ENCODE measurements at regions not wholly inside any gene's neighbourhood (a gene's known extent, or its start where the extent isn't known, plus 50 kb on each side); places are given as distances from the start of the nearest gene placed in this dataset.
A peak's percentile ranks its signal among the peaks of the same experiment; 100 is the strongest.
"Not testable (repeated sequence)": the region's sequence is repeated elsewhere in the genome, so short reads cannot be mapped to it uniquely, and the experiment has no call there.

GRCh38 chr9:104195142-104195541 is 101.0 kb downstream of the SMC2 start:
- not testable (repeated sequence) for H3K27ac Mint-ChIP-seq (ENCODE audit: unreplicated experiment); H3K4me3 Mint-ChIP-seq (ENCODE audit: unreplicated experiment); H3K9me3 Mint-ChIP-seq (ENCODE audit: low read depth); DNase-seq (ENCODE audit: low spot score); H3K36me3 Mint-ChIP-seq (ENCODE audit: low read depth); H3K4me1 Mint-ChIP-seq (ENCODE audit: low read depth)
- H3K27me3 Mint-ChIP-seq (ENCODE audit: low read depth) = peaks cover 18% of the 10 kb centered on the region

- DNase-seq (ENCODE audit: low spot score) = peak; percentile 84
- Mint-ChIP-seq H3K27me3 (ENCODE audit: low read depth) (peaks cover 14% of the 10 kb centered on the region), H3K9me3 (ENCODE audit: low read depth) (peaks cover 3% of the 10 kb centered on the region), H3K4me3 (ENCODE audit: unreplicated experiment) (no peak overlapping the region), H3K4me1 (ENCODE audit: low read depth) (no peaks in the 10 kb centered on the region), H3K27ac (ENCODE audit: unreplicated experiment) (no peak overlapping the region), H3K36me3 (ENCODE audit: low read depth) (no peaks in the 10 kb centered on the region)
- TF ChIP-seq CTCF (IDR thresholded peaks at IDR 0.05) = no peak
These were observed 106.4 kb downstream of the SMC2 start for GRCh38 chr9:104200456-104200994.

GRCh38 chr9:104206766-104207165 is 112.7 kb downstream of the SMC2 start:
- Mint-ChIP-seq H3K4me3 (ENCODE audit: unreplicated experiment) (no peak overlapping the region), H3K27ac (ENCODE audit: unreplicated experiment) (no peak overlapping the region), H3K4me1 (ENCODE audit: low read depth) (no peaks in the 10 kb centered on the region), H3K36me3 (ENCODE audit: low read depth) (no peaks in the 10 kb centered on the region), H3K27me3 (ENCODE audit: low read depth) (peaks cover 13% of the 10 kb centered on the region), H3K9me3 (ENCODE audit: low read depth) (no peaks in the 10 kb centered on the region)
- no peak for TF ChIP-seq CTCF (IDR thresholded peaks at IDR 0.05)
- DNase-seq (ENCODE audit: low spot score) = no peak

GRCh38 chr9:104209387-104209786 is 115.3 kb downstream of the SMC2 start:
- no peak overlapping the region for H3K27ac Mint-ChIP-seq (ENCODE audit: unreplicated experiment)
- H3K27me3 Mint-ChIP-seq (ENCODE audit: low read depth) = peaks cover 14% of the 10 kb centered on the region
- TF ChIP-seq CTCF (IDR thresholded peaks at IDR 0.05) = no peak
- DNase-seq (ENCODE audit: low spot score) = no peak
- H3K4me1 Mint-ChIP-seq (ENCODE audit: low read depth) = no peaks in the 10 kb centered on the region
- no peaks in the 10 kb centered on the region for H3K9me3 Mint-ChIP-seq (ENCODE audit: low read depth)
- H3K4me3 Mint-ChIP-seq (ENCODE audit: unreplicated experiment) = no peak overlapping the region
- H3K36me3 Mint-ChIP-seq (ENCODE audit: low read depth) = no peaks in the 10 kb centered on the region

- H3K27me3 Mint-ChIP-seq (ENCODE audit: low read depth) = peaks cover 11% of the 10 kb centered on the region
- H3K27ac Mint-ChIP-seq (ENCODE audit: unreplicated experiment) = no peak overlapping the region
These were observed 133.0 kb downstream of the SMC2 start for GRCh38 chr9:104227108-104227507.

More at GRCh38 chr9:104227108-104227507, 133.0 kb downstream of the SMC2 start:
- no peak overlapping the region for H3K4me3 Mint-ChIP-seq (ENCODE audit: unreplicated experiment)
- no peaks in the 10 kb centered on the region for H3K4me1 Mint-ChIP-seq (ENCODE audit: low read depth)
- TF ChIP-seq CTCF (IDR thresholded peaks at IDR 0.05) = no peak
- H3K9me3 Mint-ChIP-seq (ENCODE audit: low read depth) = no peaks in the 10 kb centered on the region
- DNase-seq (ENCODE audit: low spot score) = no peak
- no peaks in the 10 kb centered on the region for H3K36me3 Mint-ChIP-seq (ENCODE audit: low read depth)

All from chondrocyte (in vitro differentiated cells).